ENCODE measurements at regions not wholly inside any gene's neighbourhood (a gene's known extent, or its start where the extent isn't known, plus 50 kb on each side); places are given as distances from the start of the nearest gene placed in this dataset.

DNA sequence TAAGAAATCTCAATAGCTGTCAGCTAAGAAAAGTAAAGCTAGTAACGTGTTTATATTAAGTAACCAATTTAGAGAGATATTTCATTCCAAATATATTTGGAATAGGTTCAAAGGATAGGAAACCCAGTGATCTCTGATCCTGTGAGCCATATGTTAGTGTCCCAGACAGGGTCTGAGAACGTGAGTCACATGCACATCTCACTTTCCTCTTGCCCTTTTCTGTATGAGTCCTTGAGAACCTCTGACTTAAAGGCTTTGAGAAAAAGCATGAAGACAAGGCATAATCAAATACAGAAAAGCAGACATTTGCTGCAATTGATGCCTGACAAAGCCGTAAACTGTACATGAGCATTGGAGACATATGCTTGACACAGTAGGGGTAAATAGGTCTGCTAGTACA is 655.1 kb upstream of the ADGRL3 start (continued):
- TF ChIP-seq, protein P1, sequence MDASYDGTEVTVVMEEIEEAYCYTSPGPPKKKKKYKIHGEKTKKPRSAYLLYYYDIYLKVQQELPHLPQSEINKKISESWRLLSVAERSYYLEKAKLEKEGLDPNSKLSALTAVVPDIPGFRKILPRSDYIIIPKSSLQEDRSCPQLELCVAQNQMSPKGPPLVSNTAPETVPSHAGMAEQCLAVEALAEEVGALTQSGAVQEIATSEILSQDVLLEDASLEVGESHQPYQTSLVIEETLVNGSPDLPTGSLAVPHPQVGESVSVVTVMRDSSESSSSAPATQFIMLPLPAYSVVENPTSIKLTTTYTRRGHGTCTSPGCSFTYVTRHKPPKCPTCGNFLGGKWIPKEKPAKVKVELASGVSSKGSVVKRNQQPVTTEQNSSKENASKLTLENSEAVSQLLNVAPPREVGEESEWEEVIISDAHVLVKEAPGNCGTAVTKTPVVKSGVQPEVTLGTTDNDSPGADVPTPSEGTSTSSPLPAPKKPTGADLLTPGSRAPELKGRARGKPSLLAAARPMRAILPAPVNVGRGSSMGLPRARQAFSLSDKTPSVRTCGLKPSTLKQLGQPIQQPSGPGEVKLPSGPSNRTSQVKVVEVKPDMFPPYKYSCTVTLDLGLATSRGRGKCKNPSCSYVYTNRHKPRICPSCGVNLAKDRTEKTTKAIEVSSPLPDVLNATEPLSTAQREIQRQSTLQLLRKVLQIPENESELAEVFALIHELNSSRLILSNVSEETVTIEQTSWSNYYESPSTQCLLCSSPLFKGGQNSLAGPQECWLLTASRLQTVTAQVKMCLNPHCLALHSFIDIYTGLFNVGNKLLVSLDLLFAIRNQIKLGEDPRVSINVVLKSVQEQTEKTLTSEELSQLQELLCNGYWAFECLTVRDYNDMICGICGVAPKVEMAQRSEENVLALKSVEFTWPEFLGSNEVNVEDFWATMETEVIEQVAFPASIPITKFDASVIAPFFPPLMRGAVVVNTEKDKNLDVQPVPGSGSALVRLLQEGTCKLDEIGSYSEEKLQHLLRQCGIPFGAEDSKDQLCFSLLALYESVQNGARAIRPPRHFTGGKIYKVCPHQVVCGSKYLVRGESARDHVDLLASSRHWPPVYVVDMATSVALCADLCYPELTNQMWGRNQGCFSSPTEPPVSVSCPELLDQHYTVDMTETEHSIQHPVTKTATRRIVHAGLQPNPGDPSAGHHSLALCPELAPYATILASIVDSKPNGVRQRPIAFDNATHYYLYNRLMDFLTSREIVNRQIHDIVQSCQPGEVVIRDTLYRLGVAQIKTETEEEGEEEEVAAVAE (CRISPR knock-in tag; IDR thresholded peaks at IDR 0.05; ENCODE audit: borderline replicate concordance) = no peak

DNA sequence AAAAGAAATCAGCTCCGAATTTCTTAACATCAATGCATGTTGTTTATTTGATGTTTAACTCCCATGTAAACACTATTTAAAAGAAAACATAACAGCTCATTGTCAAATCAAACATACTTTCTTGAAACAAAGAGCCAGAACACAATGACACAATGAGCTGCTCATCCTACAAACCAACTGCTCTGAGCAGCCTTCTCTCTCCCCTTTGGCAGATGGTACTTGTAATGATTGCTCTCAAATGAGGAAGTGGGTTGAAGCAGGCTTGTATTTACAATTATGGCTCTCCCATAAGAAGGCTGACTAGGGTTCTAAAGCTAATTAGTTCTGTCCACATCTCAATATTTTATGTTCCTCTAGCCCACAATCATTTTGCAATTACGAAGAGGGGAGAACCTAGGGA is 637.8 kb upstream of the ADGRL3 start:
- H3K9me3 ChIP-seq (ENCODE audit: low read length) = no peaks in the 10 kb centered on the region
- ChIA-PET CTCF (ENCODE audit: low intra/inter-chr PET ratio, low total read pairs) (no interaction called here), POLR2A (no interaction called here)
- no peak overlapping the region for H3K4me3 ChIP-seq (replicated peaks in 1 of 3; ENCODE audit: insufficient read depth in 1 of 3, low read depth in 2 of 3, low read length in 3 of 3)
- intact Hi-C loops (cut with micrococcal nuclease; ENCODE audit: unreplicated experiment) (no loop called here), in situ Hi-C loops (cut with HindIII; ENCODE audit: extremely low pct_ligation_motif_present, low pct_unique_long_range_greater_than_20kb) (no loop called here)
- H3K4me1 ChIP-seq (ENCODE audit: insufficient read depth, low read length) = no peaks in the 10 kb centered on the region
- FAIRE-seq (no peak), ATAC-seq (no peak), DNase-seq (ENCODE audit: low spot score) (no peak)
- no peak overlapping the region for H3K27ac ChIP-seq (ENCODE audit: extremely low read length, insufficient read depth, low read length)
- no TSS peak for BruUV-seq (replicated peaks)
- H4K20me1 ChIP-seq (ENCODE audit: insufficient read depth, low read length) = no peaks in the 10 kb centered on the region
- H3K9ac ChIP-seq (ENCODE audit: insufficient read depth, low read depth, low read length) = no peak overlapping the region
- no peak overlapping the region for H3K4me2 ChIP-seq (ENCODE audit: low read depth, low read length)
- WGBS (ENCODE audit: low lambda C conversion rate) = 0% methylated on average over 2 of the region's 2 CpGs
- H3K79me2 ChIP-seq (ENCODE audit: insufficient read depth, low read length) = no peaks in the 10 kb centered on the region
- H3K27me3 ChIP-seq (ENCODE audit: control insufficient read depth in 1 of 2, insufficient read depth in 2 of 2, low read length in 2 of 2) = no peaks in the 10 kb centered on the region
- H2AFZ ChIP-seq (ENCODE audit: low read length) = no peak overlapping the region
- no peaks in the 10 kb centered on the region for H3K36me3 ChIP-seq (replicated peaks in 1 of 2; ENCODE audit: control insufficient read depth in 1 of 2, insufficient read depth in 2 of 2, low read length in 2 of 2)
- TF ChIP-seq NR2F1 (CRISPR knock-in tag; IDR thresholded peaks at IDR 0.05) (no peak), ELF4 (CRISPR knock-in tag; IDR thresholded peaks at IDR 0.05; ENCODE audit: borderline replicate concordance) (no peak), POLR2G (IDR thresholded peaks at IDR 0.05; ENCODE audit: low read depth, low read length) (no peak), ZNF556 (CRISPR knock-in tag; IDR thresholded peaks at IDR 0.05; ENCODE audit: borderline replicate concordance) (no peak), RARG (CRISPR knock-in tag; IDR thresholded peaks at IDR 0.05; ENCODE audit: low read depth) (no peak), ZNF652 (CRISPR knock-in tag; IDR thresholded peaks at IDR 0.05; ENCODE audit: borderline replicate concordance, low read depth) (no peak), ZMYM4 (CRISPR knock-in tag; IDR thresholded peaks at IDR 0.05) (no peak), RFXANK (CRISPR knock-in tag; IDR thresholded peaks at IDR 0.05) (no peak), ZFP82 (CRISPR knock-in tag; IDR thresholded peaks at IDR 0.05; ENCODE audit: borderline replicate concordance) (no peak), FOSL1 (CRISPR knock-in tag; IDR thresholded peaks at IDR 0.05; ENCODE audit: borderline replicate concordance) (no peak), ZNF331 (CRISPR knock-in tag; IDR thresholded peaks at IDR 0.05) (no peak), MTA3 (CRISPR knock-in tag; IDR thresholded peaks at IDR 0.05) (no peak)
- TF ChIP-seq, protein P2, sequence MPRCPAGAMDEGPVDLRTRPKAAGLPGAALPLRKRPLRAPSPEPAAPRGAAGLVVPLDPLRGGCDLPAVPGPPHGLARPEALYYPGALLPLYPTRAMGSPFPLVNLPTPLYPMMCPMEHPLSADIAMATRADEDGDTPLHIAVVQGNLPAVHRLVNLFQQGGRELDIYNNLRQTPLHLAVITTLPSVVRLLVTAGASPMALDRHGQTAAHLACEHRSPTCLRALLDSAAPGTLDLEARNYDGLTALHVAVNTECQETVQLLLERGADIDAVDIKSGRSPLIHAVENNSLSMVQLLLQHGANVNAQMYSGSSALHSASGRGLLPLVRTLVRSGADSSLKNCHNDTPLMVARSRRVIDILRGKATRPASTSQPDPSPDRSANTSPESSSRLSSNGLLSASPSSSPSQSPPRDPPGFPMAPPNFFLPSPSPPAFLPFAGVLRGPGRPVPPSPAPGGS (CRISPR knock-in tag; IDR thresholded peaks at IDR 0.05) = no peak
- TF ChIP-seq, protein P3, sequence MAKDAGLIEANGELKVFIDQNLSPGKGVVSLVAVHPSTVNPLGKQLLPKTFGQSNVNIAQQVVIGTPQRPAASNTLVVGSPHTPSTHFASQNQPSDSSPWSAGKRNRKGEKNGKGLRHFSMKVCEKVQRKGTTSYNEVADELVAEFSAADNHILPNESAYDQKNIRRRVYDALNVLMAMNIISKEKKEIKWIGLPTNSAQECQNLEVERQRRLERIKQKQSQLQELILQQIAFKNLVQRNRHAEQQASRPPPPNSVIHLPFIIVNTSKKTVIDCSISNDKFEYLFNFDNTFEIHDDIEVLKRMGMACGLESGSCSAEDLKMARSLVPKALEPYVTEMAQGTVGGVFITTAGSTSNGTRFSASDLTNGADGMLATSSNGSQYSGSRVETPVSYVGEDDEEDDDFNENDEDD (CRISPR knock-in tag; IDR thresholded peaks at IDR 0.05; ENCODE audit: borderline replicate concordance) = no peak
- TF ChIP-seq, protein P4, sequence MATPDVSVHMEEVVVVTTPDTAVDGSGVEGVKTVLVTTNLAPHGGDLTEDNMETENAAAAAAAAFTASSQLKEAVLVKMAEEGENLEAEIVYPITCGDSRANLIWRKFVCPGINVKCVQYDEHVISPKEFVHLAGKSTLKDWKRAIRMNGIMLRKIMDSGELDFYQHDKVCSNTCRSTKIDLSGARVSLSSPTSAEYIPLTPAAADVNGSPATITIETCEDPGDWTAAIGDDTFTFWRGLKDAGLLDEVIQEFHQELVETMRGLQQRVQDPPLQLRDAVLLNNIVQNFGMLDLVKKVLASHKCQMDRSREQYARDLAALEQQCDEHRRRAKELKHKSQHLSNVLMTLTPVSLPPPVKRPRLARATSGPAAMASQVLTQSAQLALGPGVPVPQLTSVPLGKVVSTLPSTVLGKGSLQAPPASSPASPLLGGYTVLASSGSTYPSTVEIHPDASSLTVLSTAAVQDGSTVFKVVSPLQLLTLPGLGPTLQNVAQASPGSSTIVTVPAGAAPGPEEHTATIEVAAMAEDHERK (CRISPR knock-in tag; IDR thresholded peaks at IDR 0.05; ENCODE audit: low read depth) = no peak
